HG03039 (cell line): ENCODE measurements at regions not wholly inside any gene's neighbourhood (a gene's known extent, or its start where the extent isn't known, plus 50 kb on each side); places are given as distances from the start of the nearest gene placed in this dataset.

Experiments used
- ATAC-seq: cut with Tn5 transposase; IDR thresholded peaks from one replicate; pipeline ENCODE4 v1.9.1; 2021; ENCODE audit warnings: mild to moderate bottlenecking, moderate library complexity; ENCODE audit not compliant: unreplicated experiment

GRCh38 chr3:83513677-83514076 lies 1445.1 kb upstream of the CADM2 start:
- ATAC-seq, result no peak

GRCh38 chr3:83514130-83514914 lies 1444.5 kb upstream of the CADM2 start:
- no peak for ATAC-seq

- no peak for ATAC-seq
Observed at GRCh38 chr3:83515123-83515522, 1443.7 kb upstream of the CADM2 start.

- peak; percentile 81 for ATAC-seq
Observed at GRCh38 chr3:83523470-83524073, 1435.2 kb upstream of the CADM2 start.

- ATAC-seq, result no peak
Observed at GRCh38 chr3:83524901-83525300, 1433.9 kb upstream of the CADM2 start.

GRCh38 chr3:83559082-83559481 lies 1399.7 kb upstream of the CADM2 start:
- no peak for ATAC-seq

GRCh38 chr3:83567935-83568334 lies 1390.9 kb upstream of the CADM2 start:
- no peak for ATAC-seq

GRCh38 chr3:83581546-83581945 lies 1377.2 kb upstream of the CADM2 start:
- ATAC-seq, result no peak

DNA sequence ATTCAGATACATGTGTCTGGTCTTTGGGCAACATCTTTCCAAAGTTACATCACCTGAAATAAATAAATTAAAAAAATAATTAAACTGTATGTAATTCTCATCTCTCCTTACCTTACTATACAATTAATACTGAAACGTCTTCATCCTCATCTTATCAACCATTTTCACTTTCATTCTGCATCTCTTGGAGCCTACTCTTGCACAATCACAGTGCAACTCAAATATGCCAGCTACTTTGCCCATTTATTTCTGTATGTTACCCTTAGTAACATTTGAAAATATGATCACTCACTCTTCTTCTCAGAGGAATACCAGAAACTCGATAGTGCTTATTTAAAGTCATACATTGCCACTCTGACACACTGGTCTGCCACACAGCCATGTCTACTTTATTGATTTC lies 1357.1 kb upstream of the CADM2 start:
- ATAC-seq, result no peak

DNA sequence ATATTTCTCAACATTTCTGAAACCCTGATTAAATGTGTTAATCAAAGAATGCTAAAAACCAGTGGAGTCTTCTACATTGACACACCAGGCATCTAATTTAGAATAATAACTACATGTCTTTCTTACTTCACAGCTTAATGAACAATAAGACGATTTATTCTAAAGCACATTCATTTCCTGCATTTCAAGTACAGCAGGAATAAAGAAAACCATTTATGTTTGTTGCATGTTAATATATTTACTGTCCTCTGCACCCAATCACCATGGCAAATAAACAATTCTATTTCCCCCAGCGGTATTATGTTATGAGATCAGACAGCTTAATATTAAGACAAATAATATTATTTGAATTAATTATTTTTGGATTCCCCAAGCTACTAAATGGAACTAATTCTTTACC lies 1336.3 kb upstream of the CADM2 start:
- ATAC-seq, result no peak

DNA sequence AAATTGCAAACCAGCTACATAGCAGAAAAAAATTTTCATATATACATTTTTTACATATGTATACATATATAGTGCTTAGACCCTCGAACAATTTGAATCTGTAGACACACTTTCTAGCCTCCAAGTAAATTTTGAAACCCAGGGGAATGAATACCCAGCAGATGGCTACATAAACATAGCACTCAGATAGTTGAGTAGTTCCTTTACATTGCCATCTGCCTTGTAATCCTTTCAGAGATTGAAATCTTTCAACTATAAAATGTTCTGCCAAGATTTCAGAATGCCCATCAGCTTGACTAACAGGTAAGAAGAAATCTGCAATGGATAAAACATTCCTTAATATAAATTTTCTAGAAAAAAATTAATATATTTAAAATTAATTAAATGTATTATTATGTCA lies 1333.5 kb upstream of the CADM2 start:
- no peak for ATAC-seq

GRCh38 chr3:83628471-83628870 lies 1330.3 kb upstream of the CADM2 start:
- no peak for ATAC-seq

DNA sequence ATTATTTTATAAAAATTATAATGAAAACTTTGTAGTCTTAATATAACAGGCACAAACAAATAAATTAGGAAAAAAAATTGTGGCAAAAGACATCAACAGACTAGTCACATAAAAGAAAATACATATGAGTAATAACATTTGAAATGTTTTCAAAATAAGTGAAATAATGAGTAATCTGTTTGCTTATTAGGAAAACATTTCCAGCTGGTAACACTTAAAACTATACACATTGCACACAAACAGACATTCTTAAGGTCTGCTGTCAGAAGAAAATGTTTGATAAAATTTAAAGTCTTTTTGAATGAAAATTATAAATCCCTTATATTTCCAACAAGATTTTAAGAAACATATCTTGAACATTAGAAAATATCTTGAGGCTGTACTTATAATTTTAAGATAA lies 1326.3 kb upstream of the CADM2 start:
- no peak for ATAC-seq

DNA sequence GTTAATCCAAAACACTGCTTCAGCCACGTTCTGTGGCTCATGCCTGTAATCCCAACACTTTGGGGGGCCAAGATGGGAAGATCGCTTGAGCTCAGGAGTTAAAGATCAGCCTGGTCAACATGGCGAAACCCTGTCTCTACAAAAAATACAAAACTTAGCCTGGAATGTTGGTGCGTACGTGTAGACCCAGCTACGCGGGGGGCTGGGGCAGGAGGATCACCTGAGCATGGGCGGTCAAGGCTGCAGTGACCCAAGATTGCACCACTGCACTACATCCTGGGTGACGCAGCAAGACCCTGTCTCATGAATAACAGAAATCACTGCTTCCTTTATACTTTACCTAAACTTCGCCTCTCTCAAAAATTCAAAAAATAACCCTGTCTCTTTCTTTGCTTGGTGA lies 1325.0 kb upstream of the CADM2 start:
- no peak for ATAC-seq

DNA sequence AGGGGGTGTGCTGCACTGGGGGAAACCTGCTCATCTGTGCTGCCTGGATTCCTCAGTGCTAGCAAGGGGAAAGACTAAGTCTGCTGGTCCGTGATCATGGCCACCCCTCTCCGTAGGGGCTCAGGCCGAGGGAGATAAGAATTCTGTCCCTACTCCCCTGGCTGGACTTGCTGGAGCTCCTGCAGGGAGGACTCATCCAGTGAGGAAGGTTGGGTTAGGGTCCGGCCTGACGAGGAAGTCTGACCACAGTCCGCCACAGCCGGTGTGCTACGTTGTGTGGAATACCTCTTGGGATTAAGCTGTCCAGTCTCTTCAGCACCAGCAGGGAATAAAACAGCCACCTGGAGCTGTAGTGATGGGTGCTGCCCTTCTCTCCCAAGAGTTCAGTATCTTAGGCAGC lies 1309.1 kb upstream of the CADM2 start:
- ATAC-seq, result no peak

- ATAC-seq, result no peak
Observed at GRCh38 chr3:83655083-83655482, 1303.7 kb upstream of the CADM2 start.

DNA sequence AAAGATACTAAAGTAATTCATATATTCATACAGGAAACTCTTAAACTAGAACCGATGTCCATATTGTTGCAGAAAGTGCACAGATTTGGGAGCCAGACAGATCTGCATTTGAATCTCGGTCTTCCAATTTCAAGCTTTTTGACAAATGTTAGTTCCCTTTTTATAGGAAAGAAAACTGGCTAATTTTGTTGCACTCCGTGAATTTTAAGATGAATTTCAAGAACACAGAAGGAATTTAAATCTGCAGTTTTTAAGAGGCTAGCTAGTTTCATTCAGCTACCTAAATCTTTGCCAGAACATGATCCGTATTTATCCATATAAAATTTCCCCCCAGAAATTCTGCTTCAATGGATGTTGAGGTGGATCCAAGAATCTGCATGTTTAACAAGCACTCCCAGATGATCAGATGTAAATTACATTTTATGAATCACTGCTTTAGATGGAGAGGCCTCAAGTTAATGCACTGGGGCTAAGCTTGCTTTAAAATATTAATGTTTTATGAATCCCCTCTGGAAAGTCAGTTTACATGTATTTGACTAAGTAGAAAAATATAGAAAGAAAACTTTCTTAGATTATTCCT lies 1296.3 kb upstream of the CADM2 start:
- ATAC-seq, result no peak

DNA sequence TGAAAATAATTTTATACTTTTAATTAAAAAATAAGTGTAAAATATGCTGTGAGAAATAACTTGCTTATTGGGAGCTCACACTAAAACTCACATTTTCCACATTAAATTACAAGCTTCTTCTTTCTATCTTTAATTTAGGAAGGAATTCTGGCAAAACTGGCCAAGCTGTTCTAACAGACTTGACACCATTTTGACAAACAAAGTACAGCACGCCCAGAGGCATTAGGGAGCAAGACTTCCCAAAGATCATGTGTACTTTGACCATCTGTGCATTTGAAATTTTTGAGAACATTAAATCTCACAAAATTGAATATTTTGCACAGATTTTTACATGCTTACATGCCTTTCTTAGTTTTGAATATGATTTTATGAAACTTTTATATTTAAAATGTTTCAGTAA lies 1288.4 kb upstream of the CADM2 start:
- ATAC-seq, result no peak

DNA sequence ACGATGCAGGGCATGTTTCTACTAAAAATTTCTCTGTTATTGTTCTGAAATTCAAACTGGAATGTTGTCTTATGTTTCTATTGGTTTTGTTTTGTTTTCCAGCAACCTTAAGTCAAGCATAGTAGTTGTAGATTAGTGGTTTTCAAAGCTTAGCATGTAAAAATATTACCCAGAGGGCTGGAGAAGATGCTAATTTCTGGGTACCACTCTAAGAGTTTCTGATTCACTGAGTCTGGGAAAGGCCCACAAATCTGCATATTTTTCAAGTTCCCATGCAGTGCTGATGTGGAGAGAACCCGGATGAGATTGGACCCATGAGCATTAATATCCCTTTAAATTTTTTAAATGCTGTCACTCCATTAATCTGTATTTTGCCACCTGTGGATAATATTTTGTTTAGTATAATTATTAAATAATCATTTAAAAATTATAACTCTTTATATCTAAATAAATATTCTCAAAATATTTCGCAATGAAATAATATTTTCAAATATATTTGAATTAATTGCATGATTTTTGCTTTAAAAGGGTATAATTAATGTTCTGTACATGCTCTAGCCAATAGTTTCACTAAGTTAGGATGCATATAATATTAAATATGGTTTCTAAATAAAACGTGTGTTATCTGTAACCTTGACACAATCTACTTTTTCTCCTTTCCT lies 1274.7 kb upstream of the CADM2 start:
- ATAC-seq, result no peak

GRCh38 chr3:83706669-83707068 lies 1252.1 kb upstream of the CADM2 start:
- no peak for ATAC-seq

- ATAC-seq, result no peak
Observed at GRCh38 chr3:83715307-83715706, 1243.5 kb upstream of the CADM2 start.

DNA sequence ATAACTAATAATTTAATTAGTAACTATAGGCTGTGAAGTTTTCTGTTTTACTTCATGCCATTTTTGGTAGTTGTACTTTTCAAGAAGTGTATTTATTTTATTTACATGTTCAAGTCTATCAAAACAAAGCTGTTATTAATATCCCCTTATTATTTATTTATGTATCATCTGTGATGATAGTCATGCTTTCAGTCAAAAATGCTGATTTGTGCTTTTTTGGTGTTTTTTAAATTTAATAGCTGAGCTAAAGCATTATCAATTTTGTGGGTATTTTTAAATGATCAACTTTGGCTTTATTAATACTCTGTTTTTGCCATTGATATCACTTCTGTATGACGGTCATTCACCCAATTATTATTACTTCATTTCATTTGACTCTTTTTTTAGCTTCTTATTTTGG lies 1229.2 kb upstream of the CADM2 start:
- no peak for ATAC-seq
